ENCODE measurements at regions not wholly inside any gene's neighbourhood (a gene's known extent, or its start where the extent isn't known, plus 50 kb on each side); places are given as distances from the start of the nearest gene placed in this dataset.

DNA sequence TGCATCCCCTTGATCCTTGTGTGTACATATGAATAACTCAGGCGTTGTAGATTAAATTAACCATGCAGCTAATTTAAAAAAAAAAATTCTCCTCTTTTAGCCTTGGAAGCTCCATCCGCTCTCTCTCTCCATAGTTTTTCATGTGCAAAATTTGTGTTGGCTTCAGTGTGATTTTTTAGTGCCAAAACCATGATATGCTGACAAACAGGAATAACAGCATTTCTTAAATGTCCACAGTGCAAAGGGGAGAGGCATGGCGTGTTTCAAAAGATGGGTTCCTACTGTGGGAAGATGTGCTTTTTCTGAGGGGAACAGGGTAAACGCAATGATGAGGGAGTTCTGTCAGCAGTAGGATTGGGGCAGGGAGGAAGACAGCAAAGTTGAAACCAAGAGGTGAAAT, 247.0 kb downstream of the ICOS start:
- H3K27ac ChIP-seq (ENCODE audit: low read depth, low read length), result no peak overlapping the region
- H3K4me2 ChIP-seq (ENCODE audit: low read length), result no peak overlapping the region
- peaks cover 8% of the 10 kb centered on the region for H3K27me3 Mint-ChIP-seq (ENCODE audit: low read depth, unreplicated experiment)
- TF ChIP-seq EZH2 (IDR thresholded peaks at IDR 0.05; ENCODE audit: insufficient read depth, low read length) (no peak), CTCF (IDR thresholded peaks at IDR 0.05; ENCODE audit: insufficient read depth, low read depth, low read length) (no peak)
- no peaks in the 10 kb centered on the region for H3K79me2 ChIP-seq (ENCODE audit: insufficient read depth, low read length)
- FAIRE-seq (no peak), DNase-seq (ENCODE audit: low read depth) (no peak)
- H3K4me1 ChIP-seq (ENCODE audit: insufficient read depth, low read length), result no peaks in the 10 kb centered on the region
- peaks cover 4% of the 10 kb centered on the region for H3K4me1 Mint-ChIP-seq (ENCODE audit: low read depth, unreplicated experiment)
- H3K27me3 ChIP-seq (ENCODE audit: insufficient read depth, low read length), result peaks cover 2% of the 10 kb centered on the region
- no peak overlapping the region for H2AFZ ChIP-seq (ENCODE audit: low read depth, low read length)
- H3K9me3 ChIP-seq (ENCODE audit: insufficient read depth, low read depth, low read length), result no peaks in the 10 kb centered on the region
- no peak overlapping the region for H3K4me3 ChIP-seq (ENCODE audit: insufficient read depth, low read depth, low read length)
- H4K20me1 ChIP-seq (ENCODE audit: insufficient read depth, low read length), result no peaks in the 10 kb centered on the region
- no peaks in the 10 kb centered on the region for H3K9me3 Mint-ChIP-seq (ENCODE audit: unreplicated experiment)
- H3K9ac ChIP-seq (ENCODE audit: low read length), result no peak overlapping the region
- H3K36me3 ChIP-seq (ENCODE audit: insufficient read depth, low read length), result no peaks in the 10 kb centered on the region
- no peaks in the 10 kb centered on the region for H3K36me3 Mint-ChIP-seq (ENCODE audit: low read depth, unreplicated experiment)
- no peak overlapping the region for H3K4me3 Mint-ChIP-seq (ENCODE audit: unreplicated experiment)
- no peak overlapping the region for H3K27ac Mint-ChIP-seq (ENCODE audit: unreplicated experiment)

DNA sequence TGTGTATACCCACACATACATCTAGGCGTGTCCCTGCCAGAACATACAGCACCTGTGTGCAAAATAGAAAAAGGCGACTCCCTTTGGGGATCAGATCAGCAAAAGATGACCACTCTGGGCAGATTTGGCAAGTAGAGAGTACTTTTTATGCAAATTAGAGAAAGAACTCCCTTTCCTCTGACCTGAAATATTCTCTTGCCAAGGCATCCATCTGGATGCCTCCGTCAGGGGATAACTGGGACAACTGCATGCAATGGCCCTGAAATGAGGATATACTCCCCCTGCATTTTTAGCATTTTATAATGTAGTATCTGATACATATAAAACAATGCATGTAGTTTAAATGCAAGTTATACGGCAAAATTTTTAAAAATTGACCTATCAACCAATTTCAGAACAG, 247.7 kb downstream of the ICOS start:
- H3K4me2 ChIP-seq (ENCODE audit: low read length), result no peak overlapping the region
- H3K36me3 Mint-ChIP-seq (ENCODE audit: low read depth, unreplicated experiment), result no peaks in the 10 kb centered on the region
- H3K27me3 ChIP-seq (ENCODE audit: insufficient read depth, low read length), result peaks cover 2% of the 10 kb centered on the region
- no peaks in the 10 kb centered on the region for H3K9me3 ChIP-seq (ENCODE audit: insufficient read depth, low read depth, low read length)
- no peak overlapping the region for H3K4me3 Mint-ChIP-seq (ENCODE audit: unreplicated experiment)
- no peak overlapping the region for H3K27ac Mint-ChIP-seq (ENCODE audit: unreplicated experiment)
- H4K20me1 ChIP-seq (ENCODE audit: insufficient read depth, low read length), result no peaks in the 10 kb centered on the region
- H3K27ac ChIP-seq (ENCODE audit: low read depth, low read length), result no peak overlapping the region
- DNase-seq (ENCODE audit: low read depth) (no peak), FAIRE-seq (no peak)
- no peaks in the 10 kb centered on the region for H3K36me3 ChIP-seq (ENCODE audit: insufficient read depth, low read length)
- no peak overlapping the region for H2AFZ ChIP-seq (ENCODE audit: low read depth, low read length)
- no peak overlapping the region for H3K4me3 ChIP-seq (ENCODE audit: insufficient read depth, low read depth, low read length)
- H3K79me2 ChIP-seq (ENCODE audit: insufficient read depth, low read length), result no peaks in the 10 kb centered on the region
- no peaks in the 10 kb centered on the region for H3K4me1 ChIP-seq (ENCODE audit: insufficient read depth, low read length)
- H3K9me3 Mint-ChIP-seq (ENCODE audit: unreplicated experiment), result no peaks in the 10 kb centered on the region
- H3K27me3 Mint-ChIP-seq (ENCODE audit: low read depth, unreplicated experiment), result peaks cover 5% of the 10 kb centered on the region
- no peak overlapping the region for H3K9ac ChIP-seq (ENCODE audit: low read length)
- peaks cover 4% of the 10 kb centered on the region for H3K4me1 Mint-ChIP-seq (ENCODE audit: low read depth, unreplicated experiment)
- TF ChIP-seq CTCF (IDR thresholded peaks at IDR 0.05; ENCODE audit: insufficient read depth, low read depth, low read length), result no peak
- TF ChIP-seq EZH2 (IDR thresholded peaks at IDR 0.05; ENCODE audit: insufficient read depth, low read length), result no peak

DNA sequence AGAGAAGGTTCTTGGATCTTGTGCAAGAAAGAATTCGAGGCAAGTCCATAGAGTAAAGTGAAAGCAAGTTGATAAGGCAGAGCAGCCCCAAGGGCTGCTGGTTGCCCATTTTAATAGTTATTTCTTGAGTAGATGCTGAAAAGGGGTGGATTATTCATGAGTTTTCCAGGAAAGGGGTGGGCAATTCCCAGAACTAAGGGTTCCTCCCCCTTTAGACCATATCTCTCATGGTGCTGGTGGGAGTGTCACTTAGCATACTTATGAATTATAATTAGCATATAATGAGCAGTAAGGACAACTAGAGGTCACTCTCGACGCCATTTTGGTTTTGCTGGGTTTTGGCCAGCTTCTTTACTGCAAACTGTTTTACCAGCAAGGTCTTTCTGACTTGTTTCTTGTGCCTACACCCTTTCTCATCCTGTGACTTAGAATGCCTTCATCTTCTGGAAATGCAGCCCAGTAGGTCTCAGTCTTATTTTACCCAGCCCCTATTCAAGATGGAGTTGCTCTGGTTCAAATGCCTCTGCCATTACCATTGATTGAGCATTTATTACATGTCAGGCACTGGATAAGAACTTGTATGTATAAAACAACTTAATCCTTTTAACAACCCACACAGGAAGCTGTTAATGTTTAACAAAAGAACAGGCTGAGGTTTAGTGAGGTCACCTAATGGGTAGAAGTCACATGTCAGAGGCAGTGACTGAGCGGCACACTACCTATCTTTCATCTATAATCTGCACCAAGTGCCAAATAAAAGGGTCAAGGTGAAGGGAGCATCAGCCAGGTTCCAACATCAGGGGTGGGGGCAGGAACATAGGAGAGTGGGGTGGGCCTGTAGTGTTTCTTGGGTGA, 250.9 kb downstream of the ICOS start:
- H3K4me3 ChIP-seq (ENCODE audit: insufficient read depth, low read depth, low read length), result no peak overlapping the region
- H3K4me3 Mint-ChIP-seq (ENCODE audit: unreplicated experiment), result no peak overlapping the region
- no peak overlapping the region for H3K27ac ChIP-seq (ENCODE audit: low read depth, low read length)
- FAIRE-seq, result no peak
- no peak overlapping the region for H2AFZ ChIP-seq (ENCODE audit: low read depth, low read length)
- no peaks in the 10 kb centered on the region for H3K9me3 ChIP-seq (ENCODE audit: insufficient read depth, low read depth, low read length)
- no peaks in the 10 kb centered on the region for H3K36me3 ChIP-seq (ENCODE audit: insufficient read depth, low read length)
- peaks cover 2% of the 10 kb centered on the region for H3K27me3 Mint-ChIP-seq (ENCODE audit: low read depth, unreplicated experiment)
- H3K79me2 ChIP-seq (ENCODE audit: insufficient read depth, low read length), result no peaks in the 10 kb centered on the region
- no peaks in the 10 kb centered on the region for H3K27me3 ChIP-seq (ENCODE audit: insufficient read depth, low read length)
- no peaks in the 10 kb centered on the region for H4K20me1 ChIP-seq (ENCODE audit: insufficient read depth, low read length)
- no peak overlapping the region for H3K27ac Mint-ChIP-seq (ENCODE audit: unreplicated experiment)
- H3K36me3 Mint-ChIP-seq (ENCODE audit: low read depth, unreplicated experiment), result no peaks in the 10 kb centered on the region
- DNase-seq (ENCODE audit: low read depth), result no peak
- no peak overlapping the region for H3K4me2 ChIP-seq (ENCODE audit: low read length)
- TF ChIP-seq EZH2 (IDR thresholded peaks at IDR 0.05; ENCODE audit: insufficient read depth, low read length), result no peak
- no peak for TF ChIP-seq CTCF (IDR thresholded peaks at IDR 0.05; ENCODE audit: insufficient read depth, low read depth, low read length)
- H3K9ac ChIP-seq (ENCODE audit: low read length), result no peak overlapping the region
- no peaks in the 10 kb centered on the region for H3K9me3 Mint-ChIP-seq (ENCODE audit: unreplicated experiment)
- H3K4me1 ChIP-seq (ENCODE audit: insufficient read depth, low read length), result no peaks in the 10 kb centered on the region
- H3K4me1 Mint-ChIP-seq (ENCODE audit: low read depth, unreplicated experiment), result peaks cover 4% of the 10 kb centered on the region
